PFSK-1 (cell line): ENCODE measurements at regions not wholly inside any gene's neighbourhood (a gene's known extent, or its start where the extent isn't known, plus 50 kb on each side); places are given as distances from the start of the nearest gene placed in this dataset.

Experiments
- FOXP2 ChIP-seq: optimal IDR thresholded peaks from 2 replicates; pipeline ENCODE3; 2011; ENCODE audit warnings: borderline replicate concordance, control low read depth, inconsistent platforms; ENCODE audit not compliant: insufficient read depth; ENCODE audit errors: extremely low read length, extremely low read depth
- POLR2AphosphoS5 ChIP-seq: IDR thresholded peaks from 2 replicates; pipeline ENCODE4 v1.6.1; 2012; ENCODE audit warnings: low read depth, mild to moderate bottlenecking, control low read depth, low read length, moderate library complexity
- SIN3A ChIP-seq: IDR thresholded peaks from 2 replicates; pipeline ENCODE4 v1.6.1; 2012; ENCODE audit warnings: mild to moderate bottlenecking, low read length, moderate library complexity, borderline replicate concordance; ENCODE audit not compliant: insufficient read depth
- TF ChIP-seq, protein P1 (sequence below), 2 experiments: IDR thresholded peaks; 2 replicates each; pipeline versions ENCODE4 v1.6.1 to v1.8.0; 2011 to 2012; ENCODE audit warnings: low read depth in 2 of 2, low read length in 2 of 2, control low read depth in 1 of 2, inconsistent platforms in 1 of 2, mild to moderate bottlenecking in 1 of 2, moderate library complexity in 1 of 2; ENCODE audit not compliant: insufficient read depth in 1 of 2

GRCh38 chr3:43843386-43843785 is 152.6 kb downstream of the ABHD5 start:
- TF ChIP-seq, protein P1, sequence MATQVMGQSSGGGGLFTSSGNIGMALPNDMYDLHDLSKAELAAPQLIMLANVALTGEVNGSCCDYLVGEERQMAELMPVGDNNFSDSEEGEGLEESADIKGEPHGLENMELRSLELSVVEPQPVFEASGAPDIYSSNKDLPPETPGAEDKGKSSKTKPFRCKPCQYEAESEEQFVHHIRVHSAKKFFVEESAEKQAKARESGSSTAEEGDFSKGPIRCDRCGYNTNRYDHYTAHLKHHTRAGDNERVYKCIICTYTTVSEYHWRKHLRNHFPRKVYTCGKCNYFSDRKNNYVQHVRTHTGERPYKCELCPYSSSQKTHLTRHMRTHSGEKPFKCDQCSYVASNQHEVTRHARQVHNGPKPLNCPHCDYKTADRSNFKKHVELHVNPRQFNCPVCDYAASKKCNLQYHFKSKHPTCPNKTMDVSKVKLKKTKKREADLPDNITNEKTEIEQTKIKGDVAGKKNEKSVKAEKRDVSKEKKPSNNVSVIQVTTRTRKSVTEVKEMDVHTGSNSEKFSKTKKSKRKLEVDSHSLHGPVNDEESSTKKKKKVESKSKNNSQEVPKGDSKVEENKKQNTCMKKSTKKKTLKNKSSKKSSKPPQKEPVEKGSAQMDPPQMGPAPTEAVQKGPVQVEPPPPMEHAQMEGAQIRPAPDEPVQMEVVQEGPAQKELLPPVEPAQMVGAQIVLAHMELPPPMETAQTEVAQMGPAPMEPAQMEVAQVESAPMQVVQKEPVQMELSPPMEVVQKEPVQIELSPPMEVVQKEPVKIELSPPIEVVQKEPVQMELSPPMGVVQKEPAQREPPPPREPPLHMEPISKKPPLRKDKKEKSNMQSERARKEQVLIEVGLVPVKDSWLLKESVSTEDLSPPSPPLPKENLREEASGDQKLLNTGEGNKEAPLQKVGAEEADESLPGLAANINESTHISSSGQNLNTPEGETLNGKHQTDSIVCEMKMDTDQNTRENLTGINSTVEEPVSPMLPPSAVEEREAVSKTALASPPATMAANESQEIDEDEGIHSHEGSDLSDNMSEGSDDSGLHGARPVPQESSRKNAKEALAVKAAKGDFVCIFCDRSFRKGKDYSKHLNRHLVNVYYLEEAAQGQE (IDR thresholded peaks at IDR 0.05; ENCODE audit: insufficient read depth in 1 of 2, low read depth in 2 of 2, low read length in 2 of 2) = no peak
- TF ChIP-seq POLR2AphosphoS5 (no peak), FOXP2 (no peak), SIN3A (no peak)
